H9 (cell line): ENCODE measurements at regions not wholly inside any gene's neighbourhood (a gene's known extent, or its start where the extent isn't known, plus 50 kb on each side); places are given as distances from the start of the nearest gene placed in this dataset.

Experiments used
- DNase-seq: peaks from one replicate; pipeline ENCODE4 v3.0.0-alpha.2; 2017
- H2AFZ ChIP-seq: one replicate; pipeline ENCODE4 v1.6.1; 2013; ENCODE audit warnings: mild to moderate bottlenecking, low read length, control low read depth, moderate library complexity
- H2AK5ac ChIP-seq: 2 replicates; pipeline ENCODE4 v1.6.1; 2013; ENCODE audit warnings: low read length, control low read depth, mixed read lengths; ENCODE audit not compliant: insufficient read length
- H2BK120ac ChIP-seq: one replicate; pipeline ENCODE4 v1.6.1; 2013; ENCODE audit warnings: low read depth, mild to moderate bottlenecking, low read length, control low read depth, inconsistent platforms; ENCODE audit not compliant: poor library complexity, severe bottlenecking
- H2BK12ac ChIP-seq: 2 replicates; pipeline ENCODE4 v1.6.1; 2013; ENCODE audit warnings: low read length, control low read depth, mixed read lengths, low read depth; ENCODE audit not compliant: insufficient read length
- H2BK15ac ChIP-seq: 2 replicates; pipeline ENCODE4 v1.6.1; 2013; ENCODE audit warnings: low read depth, low read length, control low read depth
- H2BK20ac ChIP-seq: one replicate; pipeline ENCODE4 v1.6.1; 2013; ENCODE audit warnings: low read depth, mild to moderate bottlenecking, low read length, control low read depth, inconsistent platforms; ENCODE audit not compliant: poor library complexity, severe bottlenecking
- H2BK5ac ChIP-seq: 2 replicates; pipeline ENCODE4 v1.6.1; 2013; ENCODE audit warnings: low read length, control low read depth, mixed read lengths; ENCODE audit not compliant: insufficient read length
- H3K14ac ChIP-seq: 2 replicates; pipeline ENCODE4 v1.6.1; 2013; ENCODE audit warnings: low read length, control low read depth; ENCODE audit not compliant: insufficient read depth
- H3K18ac ChIP-seq: 2 replicates; pipeline ENCODE4 v1.6.1; 2013; ENCODE audit warnings: low read depth, mild to moderate bottlenecking, mixed read lengths, low read length, control low read depth; ENCODE audit not compliant: insufficient read length
- H3K23ac ChIP-seq: 2 replicates; pipeline ENCODE4 v1.6.1; 2013; ENCODE audit warnings: low read length, control low read depth, mixed read lengths, low read depth; ENCODE audit not compliant: insufficient read length
- H3K23me2 ChIP-seq: 2 replicates; pipeline ENCODE4 v1.6.1; 2013; ENCODE audit warnings: low read depth, mild to moderate bottlenecking, mixed read lengths, low read length, control low read depth; ENCODE audit not compliant: insufficient read length, poor library complexity, severe bottlenecking
- H3K27ac ChIP-seq: 2 replicates; pipeline ENCODE4 v1.5.1; 2013; ENCODE audit warnings: low read length, control low read depth, mixed read lengths, low read depth; ENCODE audit not compliant: insufficient read length
- H3K27me3 ChIP-seq: 2 replicates; pipeline ENCODE4 v1.6.1; 2013; ENCODE audit warnings: low read length, control low read depth, inconsistent platforms; ENCODE audit not compliant: insufficient read depth
- H3K4ac ChIP-seq: 2 replicates; pipeline ENCODE4 v1.6.1; 2013; ENCODE audit warnings: low read depth, mild to moderate bottlenecking, control low read depth, inconsistent platforms, low read length, moderate library complexity
- H3K4me1 ChIP-seq: 2 replicates; pipeline ENCODE4 v1.6.1; 2013; ENCODE audit warnings: low read length, control low read depth, inconsistent platforms; ENCODE audit not compliant: insufficient read depth
- H3K4me2 ChIP-seq: 2 replicates; pipeline ENCODE4 v1.6.1; 2013; ENCODE audit warnings: low read length, control low read depth, mixed read lengths; ENCODE audit not compliant: insufficient read length, insufficient read depth
- H3K56ac ChIP-seq: 2 replicates; pipeline ENCODE4 v1.6.1; 2013; ENCODE audit warnings: low read depth, mild to moderate bottlenecking, mixed read lengths, low read length, control low read depth; ENCODE audit not compliant: insufficient read length
- H3K79me1 ChIP-seq: 2 replicates; pipeline ENCODE4 v1.6.1; 2013; ENCODE audit warnings: low read depth, mild to moderate bottlenecking, moderate library complexity, low read length, control low read depth, inconsistent platforms; ENCODE audit not compliant: insufficient read depth, poor library complexity, severe bottlenecking
- H3K79me2 ChIP-seq: 2 replicates; pipeline ENCODE4 v1.6.1; 2013; ENCODE audit warnings: low read length, control low read depth, inconsistent platforms; ENCODE audit not compliant: insufficient read depth
- H3K9ac ChIP-seq: 2 replicates; pipeline ENCODE4 v1.6.1; 2013; ENCODE audit warnings: low read length, control low read depth, mixed read lengths; ENCODE audit not compliant: insufficient read length; ENCODE audit errors: extremely low read depth
- H3K9me3 ChIP-seq: one replicate; pipeline ENCODE4 v1.6.1; 2013; ENCODE audit warnings: low read depth, low read length, inconsistent platforms; ENCODE audit not compliant: control insufficient read depth
- H3T11ph ChIP-seq: one replicate; pipeline ENCODE4 v1.6.1; 2013; ENCODE audit warnings: mild to moderate bottlenecking, low read length, control low read depth, inconsistent platforms
- H4K20me1 ChIP-seq: one replicate; pipeline ENCODE4 v1.6.1; 2013; ENCODE audit not compliant: control insufficient read depth, insufficient read length, insufficient read depth
- H4K5ac ChIP-seq: 2 replicates; pipeline ENCODE4 v1.6.1; 2013; ENCODE audit warnings: low read depth, mild to moderate bottlenecking, mixed read lengths, low read length, control low read depth; ENCODE audit not compliant: insufficient read length
- H4K8ac ChIP-seq: replicated peaks from 2 replicates; pipeline ENCODE4 v1.6.1; 2013; ENCODE audit warnings: low read length, control low read depth, mixed read lengths, low read depth; ENCODE audit not compliant: insufficient read length
- H4K91ac ChIP-seq: 2 replicates; pipeline ENCODE4 v1.6.1; 2013; ENCODE audit warnings: low read depth, mild to moderate bottlenecking, moderate library complexity, mixed read lengths, low read length, control low read depth; ENCODE audit not compliant: insufficient read length
- H3K27ac Mint-ChIP-seq, 3 experiments: 2 replicates in 2 of 3; 3 replicates in 1 of 3; pipeline ENCODE4 v1.8.0; 2020 to 2021; ENCODE audit warnings: mixed read lengths in 3 of 3, mild to moderate bottlenecking in 1 of 3, moderate library complexity in 1 of 3
- H3K27me3 Mint-ChIP-seq: 2 replicates; pipeline ENCODE4 v1.8.0; 2021; ENCODE audit warnings: low read depth, mild to moderate bottlenecking, moderate library complexity, mixed read lengths
- H3K36me3 Mint-ChIP-seq, 3 experiments: 2 replicates in 2 of 3; 3 replicates in 1 of 3; pipeline ENCODE4 v1.8.0; 2020 to 2021; ENCODE audit warnings: low read depth in 3 of 3, mixed read lengths in 3 of 3; ENCODE audit not compliant: insufficient read depth in 1 of 3
- H3K4me1 Mint-ChIP-seq, 2 experiments: 2 replicates each; pipeline ENCODE4 v1.8.0; 2020; ENCODE audit warnings: mixed read lengths in 2 of 2
- H3K4me3 Mint-ChIP-seq, 2 experiments: 2 replicates in 1 of 2; 3 replicates in 1 of 2; pipeline ENCODE4 v1.8.0; 2020 to 2021; ENCODE audit warnings: mild to moderate bottlenecking in 2 of 2, mixed read lengths in 2 of 2, moderate library complexity in 1 of 2
- H3K9me3 Mint-ChIP-seq, 2 experiments: 2 replicates in 1 of 2; 3 replicates in 1 of 2; pipeline ENCODE4 v1.8.0; 2020; ENCODE audit warnings: mild to moderate bottlenecking in 2 of 2, mixed read lengths in 2 of 2, moderate library complexity in 1 of 2
- TF ChIP-seq, protein P1 (sequence below): fragments of 200-600 bp; sonication (generic); conservative IDR thresholded peaks from 3 replicates; pipeline ENCODE4 v1.8.0; 2021; ENCODE audit warnings: antibody characterized with exemption, mild to moderate bottlenecking

GRCh38 chr1:79363430-79363829 lies 356.9 kb upstream of the ADGRL4 start:
- H2AK5ac ChIP-seq = no peak overlapping the region
- H4K91ac ChIP-seq = no peak overlapping the region
- H3K79me1 ChIP-seq = no peaks in the 10 kb centered on the region
- H2AFZ ChIP-seq = no peak overlapping the region
- Mint-ChIP-seq H3K4me1 (peaks cover 7 to 11% of the 10 kb centered on the region in 2 experiments), H3K27ac (no peak overlapping the region), H3K9me3 (no peaks in the 10 kb centered on the region), H3K4me3 (no peak overlapping the region), H3K36me3 (no peaks in the 10 kb centered on the region; a peak in 1 of 7 replicates), H3K27me3 (no peaks in the 10 kb centered on the region)
- H3K27me3 ChIP-seq = no peaks in the 10 kb centered on the region
- no peak overlapping the region for H3K4me2 ChIP-seq
- H2BK5ac ChIP-seq = no peak overlapping the region
- H3K18ac ChIP-seq = no peak overlapping the region
- no peak overlapping the region for H3K23ac ChIP-seq
- TF ChIP-seq, protein P1, sequence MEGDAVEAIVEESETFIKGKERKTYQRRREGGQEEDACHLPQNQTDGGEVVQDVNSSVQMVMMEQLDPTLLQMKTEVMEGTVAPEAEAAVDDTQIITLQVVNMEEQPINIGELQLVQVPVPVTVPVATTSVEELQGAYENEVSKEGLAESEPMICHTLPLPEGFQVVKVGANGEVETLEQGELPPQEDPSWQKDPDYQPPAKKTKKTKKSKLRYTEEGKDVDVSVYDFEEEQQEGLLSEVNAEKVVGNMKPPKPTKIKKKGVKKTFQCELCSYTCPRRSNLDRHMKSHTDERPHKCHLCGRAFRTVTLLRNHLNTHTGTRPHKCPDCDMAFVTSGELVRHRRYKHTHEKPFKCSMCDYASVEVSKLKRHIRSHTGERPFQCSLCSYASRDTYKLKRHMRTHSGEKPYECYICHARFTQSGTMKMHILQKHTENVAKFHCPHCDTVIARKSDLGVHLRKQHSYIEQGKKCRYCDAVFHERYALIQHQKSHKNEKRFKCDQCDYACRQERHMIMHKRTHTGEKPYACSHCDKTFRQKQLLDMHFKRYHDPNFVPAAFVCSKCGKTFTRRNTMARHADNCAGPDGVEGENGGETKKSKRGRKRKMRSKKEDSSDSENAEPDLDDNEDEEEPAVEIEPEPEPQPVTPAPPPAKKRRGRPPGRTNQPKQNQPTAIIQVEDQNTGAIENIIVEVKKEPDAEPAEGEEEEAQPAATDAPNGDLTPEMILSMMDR = no peak
- no peak overlapping the region for H3K9ac ChIP-seq
- no peaks in the 10 kb centered on the region for H3K4me1 ChIP-seq
- no peaks in the 10 kb centered on the region for H3K23me2 ChIP-seq
- H4K5ac ChIP-seq = no peak overlapping the region
- no peaks in the 10 kb centered on the region for H3K9me3 ChIP-seq
- no peak overlapping the region for H2BK12ac ChIP-seq
- H2BK15ac ChIP-seq = no peak overlapping the region
- H3K14ac ChIP-seq = no peak overlapping the region
- no peak overlapping the region for H4K8ac ChIP-seq
- no peak for DNase-seq
- H3K79me2 ChIP-seq = no peaks in the 10 kb centered on the region
- no peak overlapping the region for H3K4ac ChIP-seq
- no peak overlapping the region for H3T11ph ChIP-seq
- H3K27ac ChIP-seq = no peak overlapping the region
- no peaks in the 10 kb centered on the region for H4K20me1 ChIP-seq
- no peak overlapping the region for H2BK20ac ChIP-seq
- H2BK120ac ChIP-seq = no peak overlapping the region
- no peak overlapping the region for H3K56ac ChIP-seq
